ENCODE measurements at regions not wholly inside any gene's neighbourhood (a gene's known extent, or its start where the extent isn't known, plus 50 kb on each side); places are given as distances from the start of the nearest gene placed in this dataset.

DNA sequence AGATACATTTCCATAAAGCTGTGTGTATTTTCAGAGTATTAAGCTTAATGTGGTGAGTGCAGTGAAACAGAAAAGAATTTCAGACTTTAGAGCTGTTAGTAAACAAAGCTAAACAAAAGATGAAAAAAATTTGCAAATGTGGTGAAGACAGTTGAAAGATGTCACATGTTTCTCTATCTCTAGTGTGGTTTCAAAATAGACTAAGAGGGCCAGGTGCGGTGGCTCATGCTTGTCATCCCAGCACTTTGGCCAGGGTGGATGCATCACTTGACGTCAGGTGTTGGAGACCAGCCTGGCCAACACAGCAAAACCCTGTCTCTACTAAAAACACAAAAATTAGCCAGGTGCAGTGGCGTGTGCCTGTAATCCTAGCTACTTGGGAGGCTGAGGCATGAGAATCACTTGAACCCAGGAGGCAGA is 466.0 kb upstream of the NR2F2 start:
- no peak overlapping the region for H2AFZ ChIP-seq (ENCODE audit: low read length)
- H3K9ac ChIP-seq (ENCODE audit: low read length) = no peak overlapping the region
- H3K4me3 ChIP-seq (ENCODE audit: low read depth, low read length, poor library complexity, severe bottlenecking) = no peak overlapping the region

DNA sequence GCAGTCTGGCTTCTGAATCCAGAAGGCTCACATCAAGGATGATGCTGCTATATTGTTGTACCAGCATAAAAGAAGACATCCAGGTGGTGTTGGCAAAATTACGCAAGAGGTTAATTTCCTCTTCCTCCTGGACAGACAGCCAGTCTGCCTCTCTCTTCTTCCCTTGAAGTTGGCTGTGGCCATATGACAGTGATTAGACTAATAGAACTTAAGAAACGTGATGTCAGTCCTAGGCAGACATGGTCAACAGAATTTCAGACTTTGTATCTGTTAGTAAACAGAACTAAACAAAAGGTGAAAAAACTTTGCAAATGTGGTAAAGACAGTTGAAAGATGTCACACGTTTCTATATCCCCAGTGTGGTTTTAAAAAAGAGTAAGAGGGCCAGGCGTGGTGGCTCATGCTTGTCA is 465.2 kb upstream of the NR2F2 start:
- no peak overlapping the region for H3K9ac ChIP-seq (ENCODE audit: low read length)

More for the DNA sequence above, 466.0 kb upstream of the NR2F2 start:
- H4K20me1 ChIP-seq (ENCODE audit: insufficient read depth, low read length) = no peaks in the 10 kb centered on the region
- H3F3A ChIP-seq (ENCODE audit: insufficient read depth, low read length) = no peaks in the 10 kb centered on the region
- H3K9me2 ChIP-seq (ENCODE audit: low read depth, low read length) = no peaks in the 10 kb centered on the region
- H3K79me2 ChIP-seq (ENCODE audit: insufficient read depth, low read length) = no peaks in the 10 kb centered on the region
- no peak overlapping the region for H3K27ac ChIP-seq (ENCODE audit: low read depth, low read length, poor library complexity, severe bottlenecking)
- no peaks in the 10 kb centered on the region for H3K36me3 ChIP-seq (ENCODE audit: insufficient read depth, low read length)
- H3K4me2 ChIP-seq (ENCODE audit: low read length) = no peak overlapping the region
- H3K4me1 ChIP-seq (ENCODE audit: insufficient read depth, low read length, severe bottlenecking) = no peaks in the 10 kb centered on the region
- TF ChIP-seq, protein P1, sequence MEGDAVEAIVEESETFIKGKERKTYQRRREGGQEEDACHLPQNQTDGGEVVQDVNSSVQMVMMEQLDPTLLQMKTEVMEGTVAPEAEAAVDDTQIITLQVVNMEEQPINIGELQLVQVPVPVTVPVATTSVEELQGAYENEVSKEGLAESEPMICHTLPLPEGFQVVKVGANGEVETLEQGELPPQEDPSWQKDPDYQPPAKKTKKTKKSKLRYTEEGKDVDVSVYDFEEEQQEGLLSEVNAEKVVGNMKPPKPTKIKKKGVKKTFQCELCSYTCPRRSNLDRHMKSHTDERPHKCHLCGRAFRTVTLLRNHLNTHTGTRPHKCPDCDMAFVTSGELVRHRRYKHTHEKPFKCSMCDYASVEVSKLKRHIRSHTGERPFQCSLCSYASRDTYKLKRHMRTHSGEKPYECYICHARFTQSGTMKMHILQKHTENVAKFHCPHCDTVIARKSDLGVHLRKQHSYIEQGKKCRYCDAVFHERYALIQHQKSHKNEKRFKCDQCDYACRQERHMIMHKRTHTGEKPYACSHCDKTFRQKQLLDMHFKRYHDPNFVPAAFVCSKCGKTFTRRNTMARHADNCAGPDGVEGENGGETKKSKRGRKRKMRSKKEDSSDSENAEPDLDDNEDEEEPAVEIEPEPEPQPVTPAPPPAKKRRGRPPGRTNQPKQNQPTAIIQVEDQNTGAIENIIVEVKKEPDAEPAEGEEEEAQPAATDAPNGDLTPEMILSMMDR (IDR thresholded peaks at IDR 0.05; ENCODE audit: low read length) = no peak
- no peak for TF ChIP-seq EZH2 (IDR thresholded peaks at IDR 0.05; ENCODE audit: borderline replicate concordance, low read length)
- H3K27me3 ChIP-seq (ENCODE audit: insufficient read depth, low read length) = no peaks in the 10 kb centered on the region
- H3K9me3 ChIP-seq (ENCODE audit: low read length) = no peaks in the 10 kb centered on the region

DNA sequence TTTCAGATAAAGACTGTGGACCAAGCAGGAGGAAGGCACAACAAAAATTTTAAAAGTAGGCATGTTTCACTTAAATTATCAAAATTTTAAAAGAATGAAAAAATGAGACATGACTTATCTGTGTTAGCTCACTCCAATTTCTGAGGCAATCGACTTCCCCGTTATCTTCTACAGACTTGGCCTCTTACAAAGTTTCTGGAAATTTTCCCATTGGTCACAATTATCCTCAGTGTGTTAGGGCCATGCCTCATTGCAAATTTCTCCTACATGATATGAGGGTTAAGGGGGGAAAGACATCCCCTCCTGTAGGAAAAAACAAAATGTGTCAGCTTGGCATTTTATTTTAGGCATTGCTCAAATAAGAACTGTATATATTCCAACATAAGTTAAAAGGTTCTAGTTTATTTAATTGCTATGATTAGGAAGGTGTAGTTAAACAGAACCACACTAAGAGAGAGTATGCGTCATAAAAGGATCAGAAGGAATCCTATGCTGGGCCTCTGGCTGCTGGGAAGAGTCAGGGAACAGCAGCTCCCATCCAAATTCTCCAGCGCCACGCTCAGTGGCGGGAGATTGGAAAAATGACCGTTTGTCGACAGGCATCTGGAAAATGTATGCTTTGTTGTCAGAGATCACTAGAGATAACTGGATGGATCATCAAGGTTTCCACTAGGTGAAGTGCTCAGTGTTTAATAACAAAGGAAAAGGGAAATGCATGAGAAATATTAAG is 463.6 kb upstream of the NR2F2 start:
- Histone ChIP-seq H3K9me3 (ENCODE audit: low read length) (no peaks in the 10 kb centered on the region), H2AFZ (ENCODE audit: low read length) (no peak overlapping the region), H3K4me1 (ENCODE audit: insufficient read depth, low read length, severe bottlenecking) (no peaks in the 10 kb centered on the region), H4K20me1 (ENCODE audit: insufficient read depth, low read length) (no peaks in the 10 kb centered on the region), H3K27me3 (ENCODE audit: insufficient read depth, low read length) (no peaks in the 10 kb centered on the region), H3K4me2 (ENCODE audit: low read length) (no peak overlapping the region), H3K27ac (ENCODE audit: low read depth, low read length, poor library complexity, severe bottlenecking) (no peak overlapping the region), H3K36me3 (ENCODE audit: insufficient read depth, low read length) (no peaks in the 10 kb centered on the region), H3K9me2 (ENCODE audit: low read depth, low read length) (no peaks in the 10 kb centered on the region), H3K4me3 (ENCODE audit: low read depth, low read length, poor library complexity, severe bottlenecking) (no peak overlapping the region), H3K9ac (ENCODE audit: low read length) (no peak overlapping the region), H3K79me2 (ENCODE audit: insufficient read depth, low read length) (no peaks in the 10 kb centered on the region), H3F3A (ENCODE audit: insufficient read depth, low read length) (no peaks in the 10 kb centered on the region)
- no peak for TF ChIP-seq EZH2 (IDR thresholded peaks at IDR 0.05; ENCODE audit: borderline replicate concordance, low read length)
- TF ChIP-seq, protein P1 (IDR thresholded peaks at IDR 0.05; ENCODE audit: low read length) = no peak

More for the DNA sequence above, 465.2 kb upstream of the NR2F2 start:
- Histone ChIP-seq H3K36me3 (ENCODE audit: insufficient read depth, low read length) (no peaks in the 10 kb centered on the region), H4K20me1 (ENCODE audit: insufficient read depth, low read length) (no peaks in the 10 kb centered on the region), H3K9me2 (ENCODE audit: low read depth, low read length) (no peaks in the 10 kb centered on the region), H3K4me1 (ENCODE audit: insufficient read depth, low read length, severe bottlenecking) (no peaks in the 10 kb centered on the region), H3F3A (ENCODE audit: insufficient read depth, low read length) (no peaks in the 10 kb centered on the region), H3K4me2 (ENCODE audit: low read length) (no peak overlapping the region), H3K79me2 (ENCODE audit: insufficient read depth, low read length) (no peaks in the 10 kb centered on the region), H2AFZ (ENCODE audit: low read length) (no peak overlapping the region), H3K9me3 (ENCODE audit: low read length) (no peaks in the 10 kb centered on the region), H3K27ac (ENCODE audit: low read depth, low read length, poor library complexity, severe bottlenecking) (no peak overlapping the region), H3K4me3 (ENCODE audit: low read depth, low read length, poor library complexity, severe bottlenecking) (no peak overlapping the region), H3K27me3 (ENCODE audit: insufficient read depth, low read length) (no peaks in the 10 kb centered on the region)
- TF ChIP-seq, protein P1 (IDR thresholded peaks at IDR 0.05; ENCODE audit: low read length) = no peak
- TF ChIP-seq EZH2 (IDR thresholded peaks at IDR 0.05; ENCODE audit: borderline replicate concordance, low read length) = no peak
